ENCODE measurements at regions not wholly inside any gene's neighbourhood (a gene's known extent, or its start where the extent isn't known, plus 50 kb on each side); places are given as distances from the start of the nearest gene placed in this dataset.

GRCh38 chr4:141849778-141850177, 213.4 kb downstream of the IL15 start:
- TF ChIP-seq BHLHE40 (IDR thresholded peaks at IDR 0.05; ENCODE audit: low read depth, low read length) (no peak), USF2 (IDR thresholded peaks at IDR 0.05; ENCODE audit: low read depth, low read length) (no peak), RFX5 (IDR thresholded peaks at IDR 0.05; ENCODE audit: low read depth, low read length) (no peak), MXI1 (IDR thresholded peaks at IDR 0.05; ENCODE audit: borderline replicate concordance, low read depth, low read length) (no peak), CEBPB (IDR thresholded peaks at IDR 0.05; ENCODE audit: low read depth, low read length) (no peak), CTCF (conservative IDR thresholded peaks at IDR 0.05; ENCODE audit: low read depth, low read length) (no peak), POLR2A (IDR thresholded peaks at IDR 0.05; ENCODE audit: low read depth, low read length) (no peak), RCOR1 (IDR thresholded peaks at IDR 0.05; ENCODE audit: insufficient replicate concordance, low read length) (no peak), MAZ (IDR thresholded peaks at IDR 0.05; ENCODE audit: borderline replicate concordance, low read depth, low read length) (no peak), FOS (IDR thresholded peaks at IDR 0.05; ENCODE audit: low read depth, low read length) (no peak), CHD1 (IDR thresholded peaks at IDR 0.05; ENCODE audit: low read depth, low read length) (no peak), SMC3 (IDR thresholded peaks at IDR 0.05; ENCODE audit: low read depth, low read length) (no peak), RAD21 (IDR thresholded peaks at IDR 0.05; ENCODE audit: low read length) (no peak), ELK1 (IDR thresholded peaks at IDR 0.05; ENCODE audit: borderline replicate concordance, low read depth, low read length) (no peak), MAFK (IDR thresholded peaks at IDR 0.05; ENCODE audit: low read depth, low read length) (no peak)
- ChIA-PET POLR2A (ENCODE audit: unreplicated experiment) (no interaction called here), CTCF (no interaction called here)
- H2BK15ac ChIP-seq (ENCODE audit: low read depth, low read length): no peak overlapping the region
- H3K4ac ChIP-seq (ENCODE audit: low read depth, low read length): no peak overlapping the region
- no peaks in the 10 kb centered on the region for H3K36me3 ChIP-seq (ENCODE audit: control insufficient read depth, insufficient read depth, low read length)
- DNase-seq: no peak
- no peak overlapping the region for H4K5ac ChIP-seq (ENCODE audit: low read depth, low read length)
- no peak for ATAC-seq (ENCODE audit: low read depth)
- dilution Hi-C loops (cut with HindIII; ENCODE audit: low sequenced_read_pairs, unreplicated experiment) (no loop called here), intact Hi-C loops (cut with micrococcal nuclease) (no loop called here), in situ Hi-C loops (cut with MboI; ENCODE audit: low sequenced_read_pairs) (no loop called here)
- H3K9ac ChIP-seq (ENCODE audit: low read depth, low read length): no peak overlapping the region
- H4K8ac ChIP-seq (ENCODE audit: low read depth in 2 of 2, low read length in 2 of 2): no peak overlapping the region
- no peaks in the 10 kb centered on the region for H3K9me3 ChIP-seq (ENCODE audit: control insufficient read depth, insufficient read depth, low read length)
- no peak overlapping the region for H3K4me2 ChIP-seq (ENCODE audit: low read depth, low read length)
- H3K4me1 ChIP-seq (ENCODE audit: control insufficient read depth, insufficient read depth, low read length): no peaks in the 10 kb centered on the region
- H3K18ac ChIP-seq (ENCODE audit: low read depth, low read length): no peak overlapping the region
- H2BK120ac ChIP-seq (ENCODE audit: low read depth, low read length): no peak overlapping the region
- no peaks in the 10 kb centered on the region for H3K27me3 ChIP-seq (ENCODE audit: control insufficient read depth, insufficient read depth, low read length)
- H3K56ac ChIP-seq (ENCODE audit: extremely low read depth, insufficient read depth, low read length): no peak overlapping the region
- no peaks in the 10 kb centered on the region; the same call in 1 of the 2 replicates for H3K9me1 ChIP-seq (ENCODE audit: insufficient read depth, low read length)
- H4K91ac ChIP-seq (ENCODE audit: insufficient read depth, low read depth, low read length): no peak overlapping the region
- no peak overlapping the region for H3K4me3 ChIP-seq (ENCODE audit: insufficient read depth, low read depth, low read length)
- BruUV-seq (replicated peaks): no TSS peak
- no peak overlapping the region for H2BK5ac ChIP-seq (ENCODE audit: low read depth, low read length, poor library complexity, severe bottlenecking)
- no peaks in the 10 kb centered on the region for H3K79me1 ChIP-seq (ENCODE audit: low read depth in 1 of 2, low read length in 2 of 2)
- H2AFZ ChIP-seq (replicated peaks; ENCODE audit: low read length, poor library complexity): no peak overlapping the region
- no peak overlapping the region for H3K14ac ChIP-seq (replicated peaks; ENCODE audit: low read depth, low read length)
- no peak overlapping the region for H2AK5ac ChIP-seq (ENCODE audit: low read depth, low read length)
- H3K23ac ChIP-seq (ENCODE audit: low read depth, low read length): no peak overlapping the region
- no peaks in the 10 kb centered on the region for H4K20me1 ChIP-seq (ENCODE audit: insufficient read depth, low read length)
- H3K27ac ChIP-seq (ENCODE audit: insufficient read depth, low read length): no peak overlapping the region
- no peak overlapping the region for H2AK9ac ChIP-seq (replicated peaks; ENCODE audit: low read depth, low read length, poor library complexity)
- no peak overlapping the region for H2BK20ac ChIP-seq (ENCODE audit: low read depth, low read length)
- no CpG with 5 or more reads among the region's 1 CpG for WGBS, 2 experiments (ENCODE audit: extremely low coverage in 2 of 2, insufficient read length in 1 of 2)

Measured in IMR-90 (cell line).